GM06990 (cell line): ENCODE measurements at regions not wholly inside any gene's neighbourhood (a gene's known extent, or its start where the extent isn't known, plus 50 kb on each side); places are given as distances from the start of the nearest gene placed in this dataset.

Experiments
- DNase-seq: peaks from one replicate; pipeline ENCODE4 v3.0.0-alpha.2; 2011; ENCODE audit not compliant: insufficient read length; ENCODE audit errors: extremely low read depth
- H3K27me3 ChIP-seq: replicated peaks from 2 replicates; pipeline ENCODE4 v1.6.0; 2011; ENCODE audit warnings: low read length; ENCODE audit not compliant: control insufficient read depth, insufficient read depth
- H3K36me3 ChIP-seq: 2 replicates; pipeline ENCODE4 v1.5.1; 2011; ENCODE audit warnings: low read length; ENCODE audit not compliant: control insufficient read depth, insufficient read depth
- H3K4me3 ChIP-seq: replicated peaks from 2 replicates; pipeline ENCODE4 v1.5.1; 2011; ENCODE audit warnings: low read depth, mild to moderate bottlenecking, control low read depth, low read length
- TF ChIP-seq, protein P1 (sequence below): IDR thresholded peaks from 2 replicates; pipeline ENCODE4 v1.5.1; 2011; ENCODE audit warnings: low read length, control low read depth, mild to moderate bottlenecking, inconsistent platforms; ENCODE audit not compliant: insufficient read depth, poor library complexity, severe bottlenecking

DNA sequence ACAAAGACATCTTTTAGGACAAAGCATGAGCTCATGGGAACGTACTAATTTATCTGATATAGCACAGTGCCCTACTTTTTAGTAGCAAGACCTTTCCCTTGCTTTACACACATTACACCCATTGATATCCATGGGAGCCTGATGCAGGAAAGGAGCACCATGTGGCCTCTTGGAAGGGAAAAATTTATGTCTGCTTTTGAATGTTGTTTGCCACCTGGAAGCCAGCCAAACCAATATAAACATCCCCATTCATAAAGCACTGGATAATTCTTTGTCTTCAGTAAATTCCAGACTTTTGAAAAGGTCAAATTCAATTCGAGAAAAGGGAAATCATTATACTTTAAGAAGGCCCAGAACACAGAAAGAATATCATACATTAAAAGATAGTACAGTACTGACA is 152.3 kb upstream of the BEND6 start:
- H3K36me3 ChIP-seq: no peaks in the 10 kb centered on the region
- TF ChIP-seq, protein P1, sequence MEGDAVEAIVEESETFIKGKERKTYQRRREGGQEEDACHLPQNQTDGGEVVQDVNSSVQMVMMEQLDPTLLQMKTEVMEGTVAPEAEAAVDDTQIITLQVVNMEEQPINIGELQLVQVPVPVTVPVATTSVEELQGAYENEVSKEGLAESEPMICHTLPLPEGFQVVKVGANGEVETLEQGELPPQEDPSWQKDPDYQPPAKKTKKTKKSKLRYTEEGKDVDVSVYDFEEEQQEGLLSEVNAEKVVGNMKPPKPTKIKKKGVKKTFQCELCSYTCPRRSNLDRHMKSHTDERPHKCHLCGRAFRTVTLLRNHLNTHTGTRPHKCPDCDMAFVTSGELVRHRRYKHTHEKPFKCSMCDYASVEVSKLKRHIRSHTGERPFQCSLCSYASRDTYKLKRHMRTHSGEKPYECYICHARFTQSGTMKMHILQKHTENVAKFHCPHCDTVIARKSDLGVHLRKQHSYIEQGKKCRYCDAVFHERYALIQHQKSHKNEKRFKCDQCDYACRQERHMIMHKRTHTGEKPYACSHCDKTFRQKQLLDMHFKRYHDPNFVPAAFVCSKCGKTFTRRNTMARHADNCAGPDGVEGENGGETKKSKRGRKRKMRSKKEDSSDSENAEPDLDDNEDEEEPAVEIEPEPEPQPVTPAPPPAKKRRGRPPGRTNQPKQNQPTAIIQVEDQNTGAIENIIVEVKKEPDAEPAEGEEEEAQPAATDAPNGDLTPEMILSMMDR: no peak
- DNase-seq: no peak
- H3K27me3 ChIP-seq: no peaks in the 10 kb centered on the region
- H3K4me3 ChIP-seq: no peak overlapping the region

DNA sequence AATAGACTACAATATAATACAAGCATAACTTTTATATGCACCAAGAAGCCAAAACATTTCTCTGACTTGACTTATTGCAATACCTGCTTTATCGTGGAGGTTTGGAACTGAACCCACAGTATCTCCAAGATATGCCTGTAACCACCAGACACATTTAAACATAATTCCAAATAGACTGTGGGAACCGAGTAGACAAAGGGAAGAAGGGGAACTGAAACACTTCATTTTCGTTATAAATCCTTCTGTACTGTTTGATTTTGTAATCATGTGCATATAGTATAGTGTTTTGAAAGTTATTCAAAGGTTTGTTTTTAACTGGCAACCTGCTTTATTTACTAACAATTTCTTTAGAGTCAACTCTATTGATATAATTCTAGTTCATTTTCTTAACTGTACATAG is 154.9 kb upstream of the BEND6 start:
- no peak for DNase-seq
- TF ChIP-seq, protein P1: no peak
- Histone ChIP-seq H3K36me3 (no peaks in the 10 kb centered on the region), H3K27me3 (no peaks in the 10 kb centered on the region), H3K4me3 (no peak overlapping the region)

DNA sequence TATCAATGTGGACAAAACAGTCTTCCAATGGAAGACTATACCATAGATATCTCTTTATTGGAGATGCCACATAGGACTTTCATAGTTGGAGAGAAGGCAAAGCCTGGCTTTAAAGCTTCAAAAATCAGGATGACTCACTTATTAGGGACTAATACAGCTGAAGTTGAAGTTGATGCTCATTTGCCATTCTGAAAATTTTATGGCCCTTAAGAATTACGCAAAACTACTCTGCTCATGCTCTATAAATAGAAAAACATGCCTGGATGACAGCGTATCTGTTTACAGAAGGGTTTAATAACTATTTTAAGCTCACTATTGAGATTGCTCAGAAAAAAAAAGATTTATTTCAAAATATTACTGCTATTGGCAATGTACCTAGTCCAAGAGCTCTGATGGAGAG is 155.5 kb upstream of the DST start:
- no peaks in the 10 kb centered on the region for H3K27me3 ChIP-seq
- no peaks in the 10 kb centered on the region for H3K36me3 ChIP-seq
- no peak overlapping the region for H3K4me3 ChIP-seq
- TF ChIP-seq, protein P1: no peak
- DNase-seq: no peak

DNA sequence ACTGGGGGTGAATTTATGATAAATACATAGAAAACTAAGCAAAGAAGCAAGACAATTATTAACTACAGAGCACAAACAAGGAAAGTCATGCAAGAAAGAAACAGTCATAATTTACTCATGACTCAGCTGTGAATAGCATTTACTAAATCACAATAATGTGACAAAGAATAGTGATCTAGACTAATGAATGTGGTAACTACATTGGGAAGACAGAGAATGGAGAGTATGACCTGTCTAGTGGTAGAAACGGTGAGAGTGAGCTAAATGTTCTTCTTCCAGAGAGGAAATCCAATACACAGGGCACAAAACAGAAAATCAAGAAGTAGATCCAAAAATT is 153.5 kb upstream of the DST start:
- TF ChIP-seq, protein P1: no peak
- H3K36me3 ChIP-seq: no peaks in the 10 kb centered on the region
- no peaks in the 10 kb centered on the region for H3K27me3 ChIP-seq
- no peak for DNase-seq
- H3K4me3 ChIP-seq: no peak overlapping the region

DNA sequence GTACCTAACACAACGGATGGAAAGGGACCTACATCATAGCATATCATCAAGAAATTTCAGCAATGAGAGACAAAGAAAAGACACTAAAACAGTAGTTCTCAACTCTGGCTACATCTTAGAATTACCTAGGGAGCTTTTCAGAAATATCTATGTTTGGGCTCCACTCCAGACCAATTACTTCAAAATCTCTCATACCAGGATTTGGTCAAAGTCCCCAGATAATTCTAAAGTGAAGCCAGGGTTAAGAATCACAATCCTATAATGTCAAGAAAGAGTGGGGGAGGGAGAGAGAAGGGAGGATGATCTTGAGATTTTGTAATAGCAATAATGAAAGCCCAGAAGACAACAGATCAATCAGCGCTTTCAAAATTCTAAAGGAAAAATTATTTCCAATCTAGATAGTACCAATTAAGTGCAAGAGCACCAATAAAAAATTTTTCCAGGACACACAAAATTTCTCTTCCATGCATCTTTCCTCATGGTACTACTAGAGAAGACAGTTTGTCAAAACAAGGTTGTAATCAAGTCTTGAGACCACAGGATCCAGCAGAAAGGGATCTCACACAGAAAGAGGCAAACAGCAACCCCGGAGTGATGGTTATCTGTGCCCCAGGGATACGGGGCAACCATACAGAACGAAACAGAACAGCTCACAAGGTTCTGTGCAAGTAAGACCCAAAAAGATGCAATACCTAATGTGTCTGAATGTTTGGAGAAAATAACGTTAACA is 152.9 kb upstream of the DST start:
- TF ChIP-seq, protein P1: no peak
- Histone ChIP-seq H3K27me3 (no peaks in the 10 kb centered on the region), H3K36me3 (no peaks in the 10 kb centered on the region), H3K4me3 (no peak overlapping the region)
- no peak for DNase-seq

DNA sequence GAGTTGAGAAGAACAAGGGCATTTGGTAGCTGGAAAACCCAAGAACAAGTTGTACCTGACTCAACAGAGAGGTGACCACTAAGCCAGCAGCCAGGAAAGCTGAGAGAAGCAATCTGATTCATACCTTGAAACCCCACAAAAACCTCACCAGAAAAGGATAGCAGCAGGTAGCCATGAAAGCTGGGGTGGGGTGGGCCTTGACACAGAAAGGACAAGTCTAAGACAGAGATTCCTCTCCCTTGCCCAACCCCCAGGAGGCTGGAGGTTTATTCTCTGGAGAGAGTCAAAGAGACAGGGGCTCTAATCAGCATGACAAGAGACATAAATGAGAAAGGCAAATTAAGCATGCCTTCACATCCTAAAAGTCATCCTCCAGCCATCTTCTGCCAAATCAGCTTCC is 151.7 kb upstream of the DST start:
- no peak for DNase-seq
- no peak overlapping the region for H3K4me3 ChIP-seq

More for the DNA sequence above, 151.7 kb upstream of the DST start:
- no peaks in the 10 kb centered on the region for H3K27me3 ChIP-seq
- H3K36me3 ChIP-seq: no peaks in the 10 kb centered on the region
- TF ChIP-seq, protein P1: no peak
